MM.1S (cell line): ENCODE measurements at regions not wholly inside any gene's neighbourhood (a gene's known extent, or its start where the extent isn't known, plus 50 kb on each side); places are given as distances from the start of the nearest gene placed in this dataset.

Source experiments
- CTCF ChIP-seq: fragments of 300-600 bp; sonication (generic); IDR thresholded peaks from 2 replicates; pipeline ENCODE4 v1.5.1; 2016; ENCODE audit warnings: antibody characterized with exemption, low read length, mixed read lengths
- EZH2 ChIP-seq: fragments of 300-600 bp; sonication (generic); optimal IDR thresholded peaks from 2 replicates; pipeline ENCODE3; 2017; ENCODE audit warnings: low read depth, mild to moderate bottlenecking, antibody characterized with exemption, low read length, mixed read lengths
- EZH2phosphoT487 ChIP-seq: fragments of 300-600 bp; sonication (generic); IDR thresholded peaks from 2 replicates; pipeline ENCODE4 v1.6.1; 2018; ENCODE audit warnings: antibody characterized with exemption, low read length

DNA sequence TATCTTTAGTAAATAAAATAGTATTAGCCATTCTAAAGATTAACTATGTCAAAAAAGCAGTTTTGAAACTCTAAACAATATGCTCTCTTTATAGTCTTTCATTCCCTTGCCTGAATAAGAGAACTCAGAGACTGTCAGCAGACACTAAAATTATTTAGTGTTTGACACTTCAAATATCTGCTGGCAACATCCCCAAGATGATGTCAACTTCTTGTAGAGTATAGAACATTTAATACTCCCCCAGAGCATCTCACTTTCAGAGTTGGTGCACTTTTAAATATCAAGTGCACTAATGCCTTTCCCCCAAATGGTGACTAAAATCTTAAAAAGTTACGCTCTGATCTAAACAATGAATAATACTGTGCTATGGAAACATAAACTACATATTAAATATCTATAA is 374.9 kb downstream of the SLC6A15 start:
- TF ChIP-seq CTCF (no peak), EZH2phosphoT487 (no peak), EZH2 (no peak)
